ENCODE measurements at regions not wholly inside any gene's neighbourhood (a gene's known extent, or its start where the extent isn't known, plus 50 kb on each side); places are given as distances from the start of the nearest gene placed in this dataset.
"Not testable (repeated sequence)": the region's sequence is repeated elsewhere in the genome, so short reads cannot be mapped to it uniquely, and the experiment has no call there.

DNA sequence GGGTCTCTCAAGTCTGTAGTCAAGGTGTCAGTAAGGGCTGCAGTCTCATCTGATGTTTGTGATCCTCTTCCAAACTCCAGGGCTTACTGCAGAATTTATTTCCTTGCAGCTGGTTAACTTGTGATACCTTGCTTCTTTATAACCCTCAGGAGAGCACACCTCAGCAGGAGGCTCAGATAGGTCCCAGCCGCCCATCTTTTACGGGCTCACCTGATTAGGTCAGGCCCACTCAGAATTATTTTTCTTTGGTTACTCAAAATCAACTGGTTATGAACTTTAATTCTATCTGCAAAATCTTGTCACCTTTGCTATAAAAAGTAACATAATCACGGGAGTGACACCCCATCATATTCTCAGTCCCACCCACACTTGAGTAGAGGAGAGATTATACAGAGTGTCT lies 99.9 kb upstream of the BEND4 start:
- intact Hi-C loops (cut with micrococcal nuclease; ENCODE audit: unreplicated experiment): no loop called here
- H3K4me1 ChIP-seq (ENCODE audit: control insufficient read depth, insufficient read depth, low read length): no peaks in the 10 kb centered on the region

GRCh38 chr4:42257645-42258044 lies 105.2 kb upstream of the BEND4 start:
- ATAC-seq; H3K27me3 ChIP-seq (ENCODE audit: control insufficient read depth, insufficient read depth, low read length); POLR2A ChIA-PET; BruUV-seq (replicated peaks); DNase-seq (ENCODE audit: low read depth, low spot score); H3K4me1 ChIP-seq (ENCODE audit: control insufficient read depth, insufficient read depth, low read length); intact Hi-C loops (cut with micrococcal nuclease; ENCODE audit: unreplicated experiment); H3K9me3 ChIP-seq (ENCODE audit: control insufficient read depth, insufficient read depth, low read depth, low read length); H3K27ac ChIP-seq (ENCODE audit: low read length); H3K4me3 ChIP-seq (ENCODE audit: low read depth in 2 of 2, low read length in 2 of 2); in situ Hi-C loops (cut with HindIII; ENCODE audit: low pct_unique_long_range_greater_than_20kb, low sequenced_read_pairs); H3K36me3 ChIP-seq (ENCODE audit: control insufficient read depth, insufficient read depth, low read length); CTCF ChIA-PET: not testable (repeated sequence)

More for the DNA sequence above, 99.9 kb upstream of the BEND4 start:
- no TSS peak for BruUV-seq (replicated peaks)
- TF ChIP-seq SIN3A (IDR thresholded peaks at IDR 0.05; ENCODE audit: borderline replicate concordance, insufficient read depth, low read depth, low read length) (no peak), TCF7L2 (IDR thresholded peaks at IDR 0.05; ENCODE audit: low read depth, low read length) (no peak), POLR2AphosphoS5 (IDR thresholded peaks at IDR 0.05; ENCODE audit: low read depth, low read length) (no peak)
- TF ChIP-seq, protein P1, sequence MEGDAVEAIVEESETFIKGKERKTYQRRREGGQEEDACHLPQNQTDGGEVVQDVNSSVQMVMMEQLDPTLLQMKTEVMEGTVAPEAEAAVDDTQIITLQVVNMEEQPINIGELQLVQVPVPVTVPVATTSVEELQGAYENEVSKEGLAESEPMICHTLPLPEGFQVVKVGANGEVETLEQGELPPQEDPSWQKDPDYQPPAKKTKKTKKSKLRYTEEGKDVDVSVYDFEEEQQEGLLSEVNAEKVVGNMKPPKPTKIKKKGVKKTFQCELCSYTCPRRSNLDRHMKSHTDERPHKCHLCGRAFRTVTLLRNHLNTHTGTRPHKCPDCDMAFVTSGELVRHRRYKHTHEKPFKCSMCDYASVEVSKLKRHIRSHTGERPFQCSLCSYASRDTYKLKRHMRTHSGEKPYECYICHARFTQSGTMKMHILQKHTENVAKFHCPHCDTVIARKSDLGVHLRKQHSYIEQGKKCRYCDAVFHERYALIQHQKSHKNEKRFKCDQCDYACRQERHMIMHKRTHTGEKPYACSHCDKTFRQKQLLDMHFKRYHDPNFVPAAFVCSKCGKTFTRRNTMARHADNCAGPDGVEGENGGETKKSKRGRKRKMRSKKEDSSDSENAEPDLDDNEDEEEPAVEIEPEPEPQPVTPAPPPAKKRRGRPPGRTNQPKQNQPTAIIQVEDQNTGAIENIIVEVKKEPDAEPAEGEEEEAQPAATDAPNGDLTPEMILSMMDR (IDR thresholded peaks at IDR 0.05): no peak
- Histone ChIP-seq H3K4me3 (ENCODE audit: low read depth in 2 of 2, low read length in 2 of 2) (no peak overlapping the region), H3K36me3 (ENCODE audit: control insufficient read depth, insufficient read depth, low read length) (no peaks in the 10 kb centered on the region), H3K27me3 (ENCODE audit: control insufficient read depth, insufficient read depth, low read length) (no peaks in the 10 kb centered on the region), H3K9me3 (ENCODE audit: control insufficient read depth, insufficient read depth, low read depth, low read length) (no peaks in the 10 kb centered on the region), H3K27ac (ENCODE audit: low read length) (no peak overlapping the region)
- in situ Hi-C loops (cut with HindIII; ENCODE audit: low pct_unique_long_range_greater_than_20kb, low sequenced_read_pairs): no loop called here
- POLR2A ChIA-PET: no interaction called here
- DNase-seq (ENCODE audit: low read depth, low spot score) (no peak), ATAC-seq (no peak)
- CTCF ChIA-PET: no interaction called here

GRCh38 chr4:42262701-42263490 lies 110.4 kb upstream of the BEND4 start:
- intact Hi-C loops (cut with micrococcal nuclease; ENCODE audit: unreplicated experiment): no loop called here

More at GRCh38 chr4:42262701-42263490, 110.4 kb upstream of the BEND4 start:
- POLR2A ChIA-PET: no interaction called here
- no peak for ATAC-seq
- Histone ChIP-seq H3K4me1 (ENCODE audit: control insufficient read depth, insufficient read depth, low read length) (no peaks in the 10 kb centered on the region), H3K9me3 (ENCODE audit: control insufficient read depth, insufficient read depth, low read depth, low read length) (no peaks in the 10 kb centered on the region), H3K27ac (ENCODE audit: low read length) (no peak overlapping the region), H3K4me3 (ENCODE audit: low read depth in 2 of 2, low read length in 2 of 2) (no peak overlapping the region), H3K36me3 (ENCODE audit: control insufficient read depth, insufficient read depth, low read length) (no peaks in the 10 kb centered on the region), H3K27me3 (ENCODE audit: control insufficient read depth, insufficient read depth, low read length) (no peaks in the 10 kb centered on the region)
- TF ChIP-seq, protein P2, sequence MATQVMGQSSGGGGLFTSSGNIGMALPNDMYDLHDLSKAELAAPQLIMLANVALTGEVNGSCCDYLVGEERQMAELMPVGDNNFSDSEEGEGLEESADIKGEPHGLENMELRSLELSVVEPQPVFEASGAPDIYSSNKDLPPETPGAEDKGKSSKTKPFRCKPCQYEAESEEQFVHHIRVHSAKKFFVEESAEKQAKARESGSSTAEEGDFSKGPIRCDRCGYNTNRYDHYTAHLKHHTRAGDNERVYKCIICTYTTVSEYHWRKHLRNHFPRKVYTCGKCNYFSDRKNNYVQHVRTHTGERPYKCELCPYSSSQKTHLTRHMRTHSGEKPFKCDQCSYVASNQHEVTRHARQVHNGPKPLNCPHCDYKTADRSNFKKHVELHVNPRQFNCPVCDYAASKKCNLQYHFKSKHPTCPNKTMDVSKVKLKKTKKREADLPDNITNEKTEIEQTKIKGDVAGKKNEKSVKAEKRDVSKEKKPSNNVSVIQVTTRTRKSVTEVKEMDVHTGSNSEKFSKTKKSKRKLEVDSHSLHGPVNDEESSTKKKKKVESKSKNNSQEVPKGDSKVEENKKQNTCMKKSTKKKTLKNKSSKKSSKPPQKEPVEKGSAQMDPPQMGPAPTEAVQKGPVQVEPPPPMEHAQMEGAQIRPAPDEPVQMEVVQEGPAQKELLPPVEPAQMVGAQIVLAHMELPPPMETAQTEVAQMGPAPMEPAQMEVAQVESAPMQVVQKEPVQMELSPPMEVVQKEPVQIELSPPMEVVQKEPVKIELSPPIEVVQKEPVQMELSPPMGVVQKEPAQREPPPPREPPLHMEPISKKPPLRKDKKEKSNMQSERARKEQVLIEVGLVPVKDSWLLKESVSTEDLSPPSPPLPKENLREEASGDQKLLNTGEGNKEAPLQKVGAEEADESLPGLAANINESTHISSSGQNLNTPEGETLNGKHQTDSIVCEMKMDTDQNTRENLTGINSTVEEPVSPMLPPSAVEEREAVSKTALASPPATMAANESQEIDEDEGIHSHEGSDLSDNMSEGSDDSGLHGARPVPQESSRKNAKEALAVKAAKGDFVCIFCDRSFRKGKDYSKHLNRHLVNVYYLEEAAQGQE (IDR thresholded peaks at IDR 0.05; ENCODE audit: insufficient read depth in 1 of 2, low read depth in 2 of 2, low read length in 1 of 2): no peak
- TF ChIP-seq SIN3A (IDR thresholded peaks at IDR 0.05; ENCODE audit: borderline replicate concordance, insufficient read depth, low read depth, low read length) (no peak), TCF7L2 (IDR thresholded peaks at IDR 0.05; ENCODE audit: low read depth, low read length) (no peak), POLR2AphosphoS5 (IDR thresholded peaks at IDR 0.05; ENCODE audit: low read depth, low read length) (no peak)
- TF ChIP-seq, protein P1 (IDR thresholded peaks at IDR 0.05): no peak
- no TSS peak for BruUV-seq (replicated peaks)
- DNase-seq (ENCODE audit: low read depth, low spot score): no peak
- in situ Hi-C loops (cut with HindIII; ENCODE audit: low pct_unique_long_range_greater_than_20kb, low sequenced_read_pairs): no loop called here
- CTCF ChIA-PET: no interaction called here

All from Panc1 (cell line).